WTC11 (cell line): ENCODE measurements at regions not wholly inside any gene's neighbourhood (a gene's known extent, or its start where the extent isn't known, plus 50 kb on each side); places are given as distances from the start of the nearest gene placed in this dataset.

Experiments used
- TF ChIP-seq, protein P1 (sequence below): sonication (generic); formaldehyde crosslinking; IDR thresholded peaks from 2 replicates; pipeline ENCODE4 v1.8.0; 2023; ENCODE audit warnings: mild to moderate bottlenecking, missing genetic modification reagents

DNA sequence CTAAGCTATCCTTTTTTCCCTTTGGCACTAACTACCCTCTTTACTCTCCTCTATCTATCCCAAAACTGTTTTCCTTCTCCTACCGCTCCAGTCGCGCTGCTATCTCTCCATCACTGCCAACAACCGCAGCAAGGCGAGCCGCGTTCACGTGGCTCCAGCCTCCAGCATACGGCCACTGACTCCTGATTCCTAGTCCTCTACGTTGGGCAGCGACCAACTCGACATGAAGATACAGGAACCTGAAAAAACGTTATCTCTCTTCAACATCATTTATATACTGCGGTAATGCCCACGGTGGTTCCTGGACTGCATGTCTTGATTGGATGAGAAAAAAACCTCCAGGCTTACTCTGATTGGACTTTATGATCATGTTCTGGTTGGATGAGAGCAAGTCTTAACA is 129.5 kb downstream of the ZNF716 start (continued):
- TF ChIP-seq, protein P1, sequence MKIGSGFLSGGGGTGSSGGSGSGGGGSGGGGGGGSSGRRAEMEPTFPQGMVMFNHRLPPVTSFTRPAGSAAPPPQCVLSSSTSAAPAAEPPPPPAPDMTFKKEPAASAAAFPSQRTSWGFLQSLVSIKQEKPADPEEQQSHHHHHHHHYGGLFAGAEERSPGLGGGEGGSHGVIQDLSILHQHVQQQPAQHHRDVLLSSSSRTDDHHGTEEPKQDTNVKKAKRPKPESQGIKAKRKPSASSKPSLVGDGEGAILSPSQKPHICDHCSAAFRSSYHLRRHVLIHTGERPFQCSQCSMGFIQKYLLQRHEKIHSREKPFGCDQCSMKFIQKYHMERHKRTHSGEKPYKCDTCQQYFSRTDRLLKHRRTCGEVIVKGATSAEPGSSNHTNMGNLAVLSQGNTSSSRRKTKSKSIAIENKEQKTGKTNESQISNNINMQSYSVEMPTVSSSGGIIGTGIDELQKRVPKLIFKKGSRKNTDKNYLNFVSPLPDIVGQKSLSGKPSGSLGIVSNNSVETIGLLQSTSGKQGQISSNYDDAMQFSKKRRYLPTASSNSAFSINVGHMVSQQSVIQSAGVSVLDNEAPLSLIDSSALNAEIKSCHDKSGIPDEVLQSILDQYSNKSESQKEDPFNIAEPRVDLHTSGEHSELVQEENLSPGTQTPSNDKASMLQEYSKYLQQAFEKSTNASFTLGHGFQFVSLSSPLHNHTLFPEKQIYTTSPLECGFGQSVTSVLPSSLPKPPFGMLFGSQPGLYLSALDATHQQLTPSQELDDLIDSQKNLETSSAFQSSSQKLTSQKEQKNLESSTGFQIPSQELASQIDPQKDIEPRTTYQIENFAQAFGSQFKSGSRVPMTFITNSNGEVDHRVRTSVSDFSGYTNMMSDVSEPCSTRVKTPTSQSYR: no peak
